A549 (cell line): ENCODE measurements at regions not wholly inside any gene's neighbourhood (a gene's known extent, or its start where the extent isn't known, plus 50 kb on each side); places are given as distances from the start of the nearest gene placed in this dataset.

Source experiments
- ATAC-seq, 2 experiments: fragments of 200-7000 bp in 1 of 2; fragments of >200 bp in 1 of 2; cut with Nextera tagmentation in 1 of 2; cut with Tn5 transposase in 1 of 2; 3 replicates each; pipeline versions ENCODE4 v1.8.0 to v1.9.1; 2018 to 2020; ENCODE audit warnings: mild to moderate bottlenecking in 1 of 2, moderate library complexity in 1 of 2
- CTCF ChIA-PET: fragments of 300-600 bp; sonication (Branson Sonifier 250); formaldehyde crosslinking; extraction: SDS; loops from one replicate; lab custom pipeline; 2021; ENCODE audit warnings: antibody characterized with exemption, inconsistent platforms; lab: Yijun Ruan, JAX
- POLR2A ChIA-PET: fragments of 350-600 bp; formaldehyde crosslinking; extraction: SDS; loops from one replicate; lab custom pipeline; 2021; ENCODE audit warnings: antibody characterized with exemption, inconsistent platforms; lab: Yijun Ruan, JAX
- DNase-seq, 2 experiments: peaks; one replicate each; pipeline versions ENCODE4 v3.0.0 to v3.0.0-alpha.2; 2011 to 2016; ENCODE audit warnings: low read depth in 1 of 2, low spot score in 1 of 2
- FAIRE-seq: peaks from 2 replicates; lab custom pipeline; 2011; peaks lifted over from hg19 to GRCh38; lab: Jason Lieb, UNC
- H3K27ac ChIP-seq, 2 experiments: fragments of >200 bp; sonication (Bioruptor Twin); formaldehyde crosslinking; 3 replicates each; pipeline ENCODE4 v1.5.1; 2016 to 2017
- H3K4me1 ChIP-seq: fragments of >200 bp; sonication (Bioruptor Twin); formaldehyde crosslinking; 3 replicates; pipeline ENCODE4 v1.6.1; 2016
- H3K4me2 ChIP-seq: fragments of >200 bp; sonication (Bioruptor Twin); formaldehyde crosslinking; 3 replicates; pipeline ENCODE4 v1.6.1; 2016
- H3K4me3 ChIP-seq: fragments of >200 bp; sonication (Bioruptor Twin); formaldehyde crosslinking; 3 replicates; pipeline ENCODE4 v1.5.1; 2016
- H3K9me3 ChIP-seq: fragments of >200 bp; sonication (Bioruptor Twin); formaldehyde crosslinking; 3 replicates; pipeline ENCODE4 v1.6.1; 2016
- BCL3 ChIP-seq: fragments of >200 bp; sonication (Bioruptor Twin); formaldehyde crosslinking; IDR thresholded peaks from 3 replicates; pipeline ENCODE4 v1.6.1; 2016
- CTCF ChIP-seq: fragments of >200 bp; sonication (Bioruptor Twin); formaldehyde crosslinking; IDR thresholded peaks from 3 replicates; pipeline ENCODE4 v1.5.1; 2016
- ELK1 ChIP-seq: fragments of 150-350 bp; IDR thresholded peaks from 2 replicates; pipeline ENCODE4 v1.6.1; 2014; ENCODE audit warnings: low read depth, mild to moderate bottlenecking, low read length
- EP300 ChIP-seq, 2 experiments: fragments of >200 bp; sonication (Bioruptor Twin); formaldehyde crosslinking; IDR thresholded peaks; 2 replicates in 1 of 2; 3 replicates in 1 of 2; pipeline ENCODE4 v1.6.1; 2016 to 2017
- FOSB ChIP-seq: fragments of 250-450 bp; sonication (Bioruptor Pico); IDR thresholded peaks from 2 replicates; pipeline ENCODE4 v1.5.0; 2020; ENCODE audit warnings: mild to moderate bottlenecking, moderate library complexity
- FOXS1 ChIP-seq: fragments of 250-450 bp; sonication (Bioruptor Pico); IDR thresholded peaks from 2 replicates; pipeline ENCODE4 v1.5.0; 2020; ENCODE audit warnings: mild to moderate bottlenecking, moderate library complexity
- HEYL ChIP-seq: fragments of 250-450 bp; sonication (Bioruptor Pico); IDR thresholded peaks from 2 replicates; pipeline ENCODE4 v1.8.0; 2021; ENCODE audit warnings: mild to moderate bottlenecking, moderate library complexity
- HOXB13 ChIP-seq: fragments of 250-450 bp; sonication (Bioruptor Pico); IDR thresholded peaks from 2 replicates; pipeline ENCODE4 v1.5.0; 2020; ENCODE audit warnings: low read depth, mild to moderate bottlenecking, moderate library complexity
- KDM5A ChIP-seq: fragments of 200-600 bp; sonication (generic); IDR thresholded peaks from 2 replicates; pipeline ENCODE4 v1.6.1; 2016; ENCODE audit warnings: antibody characterized with exemption, mild to moderate bottlenecking
- MAFK ChIP-seq: fragments of 450-650 bp; IDR thresholded peaks from 2 replicates; pipeline ENCODE4 v1.6.1; 2014; ENCODE audit not compliant: partially characterized antibody
- MAZ ChIP-seq: fragments of 150-350 bp; IDR thresholded peaks from 2 replicates; pipeline ENCODE4 v1.6.1; 2014; ENCODE audit warnings: antibody characterized with exemption, low read depth, low read length, borderline replicate concordance
- NPAS2 ChIP-seq: fragments of 250-450 bp; sonication (Bioruptor Pico); IDR thresholded peaks from 2 replicates; pipeline ENCODE4 v1.8.0; 2022; ENCODE audit warnings: mild to moderate bottlenecking, moderate library complexity, borderline replicate concordance
- POLR2A ChIP-seq: IDR thresholded peaks from 2 replicates; pipeline ENCODE4 v1.6.1; 2012; ENCODE audit warnings: mild to moderate bottlenecking, low read length
- POLR2AphosphoS2 ChIP-seq: conservative IDR thresholded peaks from 2 replicates; pipeline ENCODE4 v1.6.1; 2012; ENCODE audit warnings: low read length, improper control_type of control experiment, inconsistent platforms
- RARB ChIP-seq: fragments of 250-450 bp; sonication (Bioruptor Pico); IDR thresholded peaks from 2 replicates; pipeline ENCODE4 v1.8.0; 2021; ENCODE audit warnings: mild to moderate bottlenecking, moderate library complexity
- RCOR1 ChIP-seq: fragments of 150-350 bp; IDR thresholded peaks from 2 replicates; pipeline ENCODE4 v1.6.1; 2014; ENCODE audit warnings: antibody characterized with exemption, low read length, low read depth
- REST ChIP-seq: fragments of 200-600 bp; sonication (generic); IDR thresholded peaks from 2 replicates; pipeline ENCODE4 v1.6.1; 2016; ENCODE audit warnings: antibody characterized with exemption, mild to moderate bottlenecking, moderate library complexity
- SREBF2 ChIP-seq: fragments of 450-650 bp; IDR thresholded peaks from 2 replicates; pipeline ENCODE4 v1.6.1; 2014; ENCODE audit warnings: mild to moderate bottlenecking, moderate library complexity
- ZC3H11A ChIP-seq: fragments of 450-650 bp; IDR thresholded peaks from 2 replicates; pipeline ENCODE4 v1.6.1; 2014; ENCODE audit warnings: antibody characterized with exemption, mild to moderate bottlenecking
- ZNF302 ChIP-seq: fragments of 250-450 bp; sonication (Bioruptor Pico); IDR thresholded peaks from 2 replicates; pipeline ENCODE4 v1.9.0; 2021; ENCODE audit warnings: inconsistent platforms, mild to moderate bottlenecking, moderate library complexity
- WGBS: methylation state at CpG from one replicate; pipeline ENCODE4 v1.1.6; 2017; ENCODE audit errors: missing lambda C conversion rate; 5-methylcytosine and 5-hydroxymethylcytosine counted together

- WGBS, result 58% methylated on average over 6 of the region's 6 CpGs
- CTCF ChIA-PET, result no interaction called here
- Histone ChIP-seq H3K4me2 (no peak overlapping the region), H3K4me1 (no peaks in the 10 kb centered on the region), H3K27ac (no peak overlapping the region), H3K9me3 (no peaks in the 10 kb centered on the region), H3K4me3 (no peak overlapping the region)
- ATAC-seq (no peak), FAIRE-seq (no peak), DNase-seq (no peak)
- POLR2A ChIA-PET, result no interaction called here
- no peak for TF ChIP-seq NPAS2 (CRISPR knock-in tag)
- no peak for TF ChIP-seq BCL3
- TF ChIP-seq POLR2AphosphoS2, result no peak
- no peak for TF ChIP-seq MAFK
- TF ChIP-seq ZNF302 (CRISPR knock-in tag), result no peak
- TF ChIP-seq CTCF, result no peak
- no peak for TF ChIP-seq FOXS1
Observed at GRCh38 chr1:82329226-82329625, 528.5 kb downstream of the ADGRL2 start.

GRCh38 chr1:82323144-82323841, 522.6 kb downstream of the ADGRL2 start:
- no peaks in the 10 kb centered on the region for H3K4me1 ChIP-seq
- no peak for ATAC-seq
- no peak overlapping the region for H3K27ac ChIP-seq
- no peak overlapping the region for H3K4me3 ChIP-seq
- FAIRE-seq, result no peak
- 32% methylated on average over 3 of the region's 3 CpGs for WGBS
- CTCF ChIA-PET, result no interaction called here
- TF ChIP-seq REST, result no peak
- no peak for TF ChIP-seq MAFK
- TF ChIP-seq FOSB, result no peak
- TF ChIP-seq MAZ, result no peak
- TF ChIP-seq ZC3H11A, result no peak
- no peak for TF ChIP-seq KDM5A
- TF ChIP-seq SREBF2, result no peak
- no peak for TF ChIP-seq EP300 (IDR thresholded peaks at IDR 0.05)
- no peak for TF ChIP-seq POLR2AphosphoS2
- no peak for TF ChIP-seq RCOR1
- no peak for TF ChIP-seq HOXB13 (CRISPR knock-in tag)
- TF ChIP-seq POLR2A, result no peak
- no peak for TF ChIP-seq HEYL
- TF ChIP-seq ELK1, result no peak
- TF ChIP-seq BCL3, result no peak
- no peak for TF ChIP-seq NPAS2 (CRISPR knock-in tag)
- no peak for TF ChIP-seq RARB (CRISPR knock-in tag)
- no peak for DNase-seq
- no peaks in the 10 kb centered on the region for H3K9me3 ChIP-seq
- POLR2A ChIA-PET, result no interaction called here
- no peak overlapping the region for H3K4me2 ChIP-seq
